Common myeloid progenitor, CD34-positive (primary cell): ENCODE measurements at regions not wholly inside any gene's neighbourhood (a gene's known extent, or its start where the extent isn't known, plus 50 kb on each side); places are given as distances from the start of the nearest gene placed in this dataset.
A peak's percentile ranks its signal among the peaks of the same experiment; 100 is the strongest.

ENCODE experiments used
- CTCF ChIA-PET: fragments of 350-600 bp; sonication (Branson Sonifier 250); formaldehyde crosslinking; loops from one replicate; lab custom pipeline; 2021; ENCODE audit warnings: antibody characterized with exemption; lab: Charles Lee
- POLR2A ChIA-PET: fragments of 350-600 bp; sonication (Branson Sonifier 250); formaldehyde crosslinking; loops from one replicate; lab custom pipeline; 2021; ENCODE audit warnings: antibody characterized with exemption; lab: Charles Lee
- DNase-seq, 3 donors: peaks; one replicate each; pipeline versions ENCODE4 v3.0.0 to v3.0.0-alpha.2; 2013
- H3K27ac ChIP-seq, 2 experiments: 1 replicate in 1 of 2; 2 replicates in 1 of 2; pipeline ENCODE4 v1.7.0; 2013; ENCODE audit warnings: inconsistent platforms in 2 of 2, low read length in 2 of 2, mild to moderate bottlenecking in 2 of 2, low read depth in 1 of 2, moderate library complexity in 1 of 2; ENCODE audit not compliant: severe bottlenecking in 2 of 2, insufficient read depth in 1 of 2, poor library complexity in 1 of 2
- H3K27me3 ChIP-seq, 5 experiments: replicated peaks in 2 of 5; 1 replicate in 3 of 5; 2 replicates in 2 of 5; pipeline versions ENCODE4 v1.6.1 to v1.7.0; 2013; ENCODE audit warnings: low read length in 4 of 5, mild to moderate bottlenecking in 2 of 5, moderate library complexity in 2 of 5, inconsistent platforms in 1 of 5; ENCODE audit not compliant: insufficient read depth in 5 of 5, control insufficient read depth in 4 of 5
- H3K36me3 ChIP-seq, 4 experiments: 1 replicate in 2 of 4; 2 replicates in 2 of 4; pipeline versions ENCODE4 v1.6.1 to v1.7.0; 2013; ENCODE audit warnings: low read length in 3 of 4, control low read depth in 1 of 4, mild to moderate bottlenecking in 1 of 4; ENCODE audit not compliant: control insufficient read depth in 4 of 4, insufficient read depth in 4 of 4
- H3K4me1 ChIP-seq, 4 experiments: 1 replicate in 3 of 4; 2 replicates in 1 of 4; pipeline versions ENCODE4 v1.6.1 to v1.7.1; 2013; ENCODE audit warnings: low read length in 3 of 4, mild to moderate bottlenecking in 3 of 4, control low read depth in 1 of 4, inconsistent platforms in 1 of 4, moderate library complexity in 1 of 4; ENCODE audit not compliant: control insufficient read depth in 4 of 4, insufficient read depth in 4 of 4; ENCODE audit errors: control extremely low read depth in 1 of 4
- H3K4me3 ChIP-seq, 7 experiments: 1 replicate in 4 of 7; 2 replicates in 3 of 7; pipeline versions ENCODE4 v1.5.1 to v1.7.0; 2013; ENCODE audit warnings: mild to moderate bottlenecking in 7 of 7, low read length in 6 of 7, moderate library complexity in 6 of 7, inconsistent platforms in 2 of 7, low read depth in 2 of 7, control low read depth in 1 of 7; ENCODE audit not compliant: insufficient read depth in 4 of 7, control insufficient read depth in 1 of 7; ENCODE audit errors: extremely low read depth in 1 of 7
- H3K9me3 ChIP-seq, 5 experiments: 1 replicate in 4 of 5; 2 replicates in 1 of 5; pipeline versions ENCODE4 v1.6.1 to v1.7.1; 2013; ENCODE audit warnings: low read length in 4 of 5, mild to moderate bottlenecking in 2 of 5, inconsistent platforms in 1 of 5, low read depth in 1 of 5, moderate library complexity in 1 of 5; ENCODE audit not compliant: control insufficient read depth in 4 of 5, insufficient read depth in 2 of 5; ENCODE audit errors: control extremely low read depth in 1 of 5
- WGBS: methylation state at CpG from one replicate; pipeline ENCODE4 v1.1.5; 2013; ENCODE audit not compliant: insufficient coverage; 5-methylcytosine and 5-hydroxymethylcytosine counted together

GRCh38 chr12:85516667-85517325, 236.8 kb downstream of the ALX1 start:
- no peaks in the 10 kb centered on the region for H3K9me3 ChIP-seq
- H3K27me3 ChIP-seq, result no peaks in the 10 kb centered on the region
- WGBS, result 89% methylated on average over 3 of the region's 3 CpGs
- no peaks in the 10 kb centered on the region for H3K4me1 ChIP-seq
- no peak overlapping the region for H3K27ac ChIP-seq
- ChIA-PET POLR2A (no interaction called here), CTCF (no interaction called here)
- no peak for DNase-seq
- no peaks in the 10 kb centered on the region for H3K36me3 ChIP-seq
- H3K4me3 ChIP-seq, result no peak overlapping the region

DNA sequence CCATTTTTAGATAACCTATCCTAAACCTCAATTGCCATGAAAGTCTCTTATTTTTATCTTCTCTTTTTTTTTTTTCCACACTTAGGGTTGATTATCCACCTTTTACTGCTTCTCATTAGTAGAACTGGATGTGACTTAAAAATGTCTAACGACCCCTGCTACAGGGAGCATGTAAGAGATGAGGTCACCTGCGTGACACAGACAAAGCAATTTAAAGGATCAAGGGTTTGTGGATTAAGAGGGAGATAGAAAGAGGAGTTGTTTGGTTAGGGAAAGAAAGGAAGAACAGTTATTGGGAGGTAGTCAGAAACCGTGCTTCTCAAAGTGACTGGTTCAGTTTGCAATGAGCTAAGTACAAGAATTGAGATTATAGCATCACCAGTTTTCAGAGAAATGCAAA, 239.1 kb downstream of the ALX1 start:
- Histone ChIP-seq H3K4me3 (no peak overlapping the region), H3K4me1 (no peaks in the 10 kb centered on the region), H3K27me3 (no peaks in the 10 kb centered on the region), H3K36me3 (no peaks in the 10 kb centered on the region), H3K27ac (no peak overlapping the region), H3K9me3 (no peaks in the 10 kb centered on the region)
- no peak for DNase-seq
- CTCF ChIA-PET, result no interaction called here
- POLR2A ChIA-PET, result no interaction called here
- 71% methylated on average over 1 of the region's 3 CpGs for WGBS

- Histone ChIP-seq H3K27me3 (no peaks in the 10 kb centered on the region), H3K27ac (no peak overlapping the region), H3K9me3 (no peaks in the 10 kb centered on the region), H3K4me1 (peaks cover 0 to 9% (median 5%) of the 10 kb centered on the region in 4 experiments), H3K36me3 (no peaks in the 10 kb centered on the region), H3K4me3 (no peak overlapping the region)
- DNase-seq, result no peak
- POLR2A ChIA-PET, result no interaction called here
- CTCF ChIA-PET, result no interaction called here
- no CpG with 5 or more reads among the region's 2 CpGs for WGBS
Observed at GRCh38 chr12:85523197-85523596, 243.2 kb downstream of the ALX1 start.

- ChIA-PET CTCF (interaction anchor here (1.2 kb wide), 1 partner anchor 23 kb away, joined by 3 read pairs; no protein-coding TSS in a partner anchor), POLR2A (no interaction called here)
- WGBS, result 71% methylated on average over 2 of the region's 2 CpGs
- H3K27me3 ChIP-seq, result no peaks in the 10 kb centered on the region
- H3K36me3 ChIP-seq, result no peaks in the 10 kb centered on the region
- H3K4me1 ChIP-seq, result peaks cover 0 to 9% (median 5%) of the 10 kb centered on the region in 4 experiments
- peak in 1 of 3 donors; percentile 11 for DNase-seq
- H3K27ac ChIP-seq, result peak overlapping the region in 1 of 2 experiments; percentile 30
- peak overlapping the region in 1 of 7 experiments; percentile 5 for H3K4me3 ChIP-seq
- H3K9me3 ChIP-seq, result no peaks in the 10 kb centered on the region
Observed at GRCh38 chr12:85527192-85527591, 247.2 kb downstream of the ALX1 start.

GRCh38 chr12:85529896-85530295, 249.9 kb downstream of the ALX1 start:
- Histone ChIP-seq H3K36me3 (no peaks in the 10 kb centered on the region), H3K4me3 (no peak overlapping the region), H3K27me3 (no peaks in the 10 kb centered on the region), H3K27ac (no peak overlapping the region), H3K4me1 (peaks cover 0 to 9% (median 5%) of the 10 kb centered on the region in 4 experiments), H3K9me3 (no peaks in the 10 kb centered on the region)
- CTCF ChIA-PET, result interaction anchor here (1.2 kb wide), 1 partner anchor 8 kb away, joined by 3 read pairs; no protein-coding TSS in a partner anchor
- WGBS, result no CpG with 5 or more reads among the region's 1 CpG
- DNase-seq, result peak in 2 of 3 donors; percentile 7 to 10
- POLR2A ChIA-PET, result no interaction called here

GRCh38 chr12:85530456-85530855, 250.4 kb downstream of the ALX1 start:
- Histone ChIP-seq H3K4me3 (no peak overlapping the region), H3K4me1 (peaks cover 0 to 9% (median 5%) of the 10 kb centered on the region in 4 experiments), H3K36me3 (no peaks in the 10 kb centered on the region), H3K9me3 (no peaks in the 10 kb centered on the region), H3K27me3 (no peaks in the 10 kb centered on the region), H3K27ac (no peak overlapping the region)
- CTCF ChIA-PET, result interaction anchor here (1.2 to 1.3 kb wide), 2 partner anchors 8 to 9 kb away, joined by 3 read pairs; no protein-coding TSS in a partner anchor
- DNase-seq, result no peak
- no CpG with 5 or more reads among the region's 4 CpGs for WGBS
- POLR2A ChIA-PET, result no interaction called here

DNA sequence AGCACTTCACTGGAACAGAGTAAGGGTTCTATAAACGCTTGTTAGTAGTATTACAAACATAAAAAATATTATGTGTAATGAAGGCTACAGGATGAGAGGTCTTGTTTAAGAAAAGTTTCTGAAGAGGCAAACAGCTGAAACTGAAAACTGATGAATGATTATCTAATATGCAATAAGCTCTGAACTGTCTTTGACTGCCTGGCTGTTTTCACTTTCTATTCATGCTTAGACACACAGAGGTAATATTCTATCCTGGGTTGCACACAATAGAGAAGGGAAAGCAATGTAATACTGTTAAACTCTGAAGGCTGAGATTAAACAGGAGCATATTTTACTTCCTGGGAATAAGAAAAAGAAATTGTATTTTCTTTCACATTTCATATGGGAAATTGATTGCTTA, 251.3 kb downstream of the ALX1 start:
- Histone ChIP-seq H3K27ac (no peak overlapping the region), H3K4me3 (no peak overlapping the region), H3K4me1 (peaks cover 0 to 9% (median 5%) of the 10 kb centered on the region in 4 experiments), H3K27me3 (no peaks in the 10 kb centered on the region), H3K36me3 (no peaks in the 10 kb centered on the region), H3K9me3 (no peaks in the 10 kb centered on the region)
- POLR2A ChIA-PET, result no interaction called here
- peak in 1 of 3 donors; percentile 10 for DNase-seq
- WGBS, result no CpG with 5 or more reads among the region's 1 CpG
- CTCF ChIA-PET, result interaction anchor here (1.3 kb wide), 1 partner anchor 8 kb away, joined by 3 read pairs; no protein-coding TSS in a partner anchor
